Endothelial cell (in vitro differentiated cells): ENCODE measurements at regions not wholly inside any gene's neighbourhood (a gene's known extent, or its start where the extent isn't known, plus 50 kb on each side); places are given as distances from the start of the nearest gene placed in this dataset.

Experiments used
- DNase-seq: peaks from one replicate; pipeline ENCODE4 v3.0.0; 2021; ENCODE audit warnings: low spot score
- H3K27ac Mint-ChIP-seq: one replicate; pipeline ENCODE4 v1.8.0; 2021; ENCODE audit warnings: mixed read lengths, inconsistent platforms; ENCODE audit not compliant: unreplicated experiment
- H3K27me3 Mint-ChIP-seq: one replicate; pipeline ENCODE4 v1.8.0; 2021; ENCODE audit warnings: mild to moderate bottlenecking, moderate library complexity, mixed read lengths, inconsistent platforms; ENCODE audit not compliant: unreplicated experiment
- H3K36me3 Mint-ChIP-seq: one replicate; pipeline ENCODE4 v1.8.0; 2021; ENCODE audit warnings: mild to moderate bottlenecking, low read depth, mixed read lengths, inconsistent platforms; ENCODE audit not compliant: unreplicated experiment
- H3K4me1 Mint-ChIP-seq: one replicate; pipeline ENCODE4 v1.8.0; 2021; ENCODE audit warnings: mild to moderate bottlenecking, mixed read lengths, inconsistent platforms; ENCODE audit not compliant: unreplicated experiment
- H3K4me3 Mint-ChIP-seq: one replicate; pipeline ENCODE4 v1.8.0; 2021; ENCODE audit warnings: mild to moderate bottlenecking, mixed read lengths, inconsistent platforms; ENCODE audit not compliant: unreplicated experiment
- H3K9me3 Mint-ChIP-seq: one replicate; pipeline ENCODE4 v1.8.0; 2021; ENCODE audit warnings: mixed read lengths, inconsistent platforms; ENCODE audit not compliant: unreplicated experiment
- CTCF ChIP-seq: fragments of 200-600 bp; sonication (generic); IDR thresholded peaks from one replicate; pipeline ENCODE4 v1.5.0; 2021; ENCODE audit warnings: antibody characterized with exemption; ENCODE audit not compliant: unreplicated experiment

GRCh38 chr7:79810916-79811315, 323.7 kb upstream of the GNAI1 start:
- no peaks in the 10 kb centered on the region for H3K36me3 Mint-ChIP-seq
- H3K27ac Mint-ChIP-seq = no peak overlapping the region
- no peak for DNase-seq
- no peaks in the 10 kb centered on the region for H3K9me3 Mint-ChIP-seq
- no peak for TF ChIP-seq CTCF
- peaks cover 9% of the 10 kb centered on the region for H3K4me1 Mint-ChIP-seq
- peaks cover 4% of the 10 kb centered on the region for H3K27me3 Mint-ChIP-seq
- no peak overlapping the region for H3K4me3 Mint-ChIP-seq

GRCh38 chr7:79806161-79806734, 328.4 kb upstream of the GNAI1 start:
- Mint-ChIP-seq H3K27me3 (peaks cover 2% of the 10 kb centered on the region), H3K36me3 (no peaks in the 10 kb centered on the region), H3K27ac (no peak overlapping the region), H3K4me1 (peaks cover 5% of the 10 kb centered on the region), H3K9me3 (no peaks in the 10 kb centered on the region), H3K4me3 (no peak overlapping the region)
- no peak for TF ChIP-seq CTCF
- no peak for DNase-seq

GRCh38 chr7:79790656-79791262, 337.3 kb upstream of the MAGI2 start:
- no peak for DNase-seq
- Mint-ChIP-seq H3K27me3 (no peaks in the 10 kb centered on the region), H3K27ac (no peak overlapping the region), H3K4me1 (no peaks in the 10 kb centered on the region), H3K9me3 (no peaks in the 10 kb centered on the region), H3K4me3 (no peak overlapping the region), H3K36me3 (no peaks in the 10 kb centered on the region)
- TF ChIP-seq CTCF = no peak

GRCh38 chr7:79789584-79790345, 336.3 kb upstream of the MAGI2 start:
- H3K9me3 Mint-ChIP-seq = no peaks in the 10 kb centered on the region
- no peak overlapping the region for H3K27ac Mint-ChIP-seq
- TF ChIP-seq CTCF = no peak
- no peak for DNase-seq
- H3K36me3 Mint-ChIP-seq = no peaks in the 10 kb centered on the region
- H3K4me3 Mint-ChIP-seq = no peak overlapping the region
- H3K4me1 Mint-ChIP-seq = no peaks in the 10 kb centered on the region
- H3K27me3 Mint-ChIP-seq = no peaks in the 10 kb centered on the region

- no peaks in the 10 kb centered on the region for H3K36me3 Mint-ChIP-seq
- H3K27ac Mint-ChIP-seq = no peak overlapping the region
- TF ChIP-seq CTCF = no peak
- H3K4me3 Mint-ChIP-seq = no peak overlapping the region
- no peak for DNase-seq
- no peaks in the 10 kb centered on the region for H3K27me3 Mint-ChIP-seq
- H3K9me3 Mint-ChIP-seq = no peaks in the 10 kb centered on the region
- no peaks in the 10 kb centered on the region for H3K4me1 Mint-ChIP-seq
Measured at GRCh38 chr7:79787623-79788022, 334.2 kb upstream of the MAGI2 start.
